Fibroblast of the aortic adventitia (primary cell): ENCODE measurements at regions not wholly inside any gene's neighbourhood (a gene's known extent, or its start where the extent isn't known, plus 50 kb on each side); places are given as distances from the start of the nearest gene placed in this dataset.

Source experiments
- DNase-seq: peaks from one replicate; pipeline ENCODE4 v3.0.0-alpha.2; 2010; ENCODE audit warnings: low read depth
- H3K4me3 ChIP-seq: 2 replicates; pipeline ENCODE4 v1.5.1; 2011; ENCODE audit warnings: low read depth, mild to moderate bottlenecking, control low read depth, low read length, moderate library complexity
- TF ChIP-seq, protein P1 (sequence below): IDR thresholded peaks from 2 replicates; pipeline ENCODE4 v1.5.1; 2011; ENCODE audit warnings: mild to moderate bottlenecking, low read length, control low read depth, inconsistent platforms; ENCODE audit not compliant: insufficient read depth

DNA sequence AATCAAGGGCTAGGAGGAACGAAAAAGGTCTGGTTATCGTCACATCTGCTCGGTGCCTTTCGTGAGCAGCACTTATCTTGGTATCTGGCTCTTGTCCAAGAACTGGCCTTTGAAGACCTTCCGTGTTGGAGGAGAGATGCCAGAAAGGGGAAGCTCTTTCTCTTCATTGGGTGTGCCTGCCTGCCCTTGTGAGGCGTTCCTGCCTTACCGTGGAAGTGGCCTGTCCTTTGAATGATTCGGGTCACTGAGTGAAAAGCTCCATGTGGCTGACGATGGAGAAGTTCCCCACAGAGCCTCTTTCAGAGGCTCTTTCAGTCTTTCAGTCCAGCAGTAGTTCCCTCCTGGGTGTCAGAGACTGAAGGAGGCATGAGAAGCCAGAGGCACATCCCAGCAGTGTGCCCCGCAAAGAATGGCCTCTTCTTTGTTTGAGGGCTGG is 121.5 kb upstream of the SLC10A2 start:
- TF ChIP-seq, protein P1, sequence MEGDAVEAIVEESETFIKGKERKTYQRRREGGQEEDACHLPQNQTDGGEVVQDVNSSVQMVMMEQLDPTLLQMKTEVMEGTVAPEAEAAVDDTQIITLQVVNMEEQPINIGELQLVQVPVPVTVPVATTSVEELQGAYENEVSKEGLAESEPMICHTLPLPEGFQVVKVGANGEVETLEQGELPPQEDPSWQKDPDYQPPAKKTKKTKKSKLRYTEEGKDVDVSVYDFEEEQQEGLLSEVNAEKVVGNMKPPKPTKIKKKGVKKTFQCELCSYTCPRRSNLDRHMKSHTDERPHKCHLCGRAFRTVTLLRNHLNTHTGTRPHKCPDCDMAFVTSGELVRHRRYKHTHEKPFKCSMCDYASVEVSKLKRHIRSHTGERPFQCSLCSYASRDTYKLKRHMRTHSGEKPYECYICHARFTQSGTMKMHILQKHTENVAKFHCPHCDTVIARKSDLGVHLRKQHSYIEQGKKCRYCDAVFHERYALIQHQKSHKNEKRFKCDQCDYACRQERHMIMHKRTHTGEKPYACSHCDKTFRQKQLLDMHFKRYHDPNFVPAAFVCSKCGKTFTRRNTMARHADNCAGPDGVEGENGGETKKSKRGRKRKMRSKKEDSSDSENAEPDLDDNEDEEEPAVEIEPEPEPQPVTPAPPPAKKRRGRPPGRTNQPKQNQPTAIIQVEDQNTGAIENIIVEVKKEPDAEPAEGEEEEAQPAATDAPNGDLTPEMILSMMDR, result no peak
- H3K4me3 ChIP-seq, result no peak overlapping the region
- no peak for DNase-seq

DNA sequence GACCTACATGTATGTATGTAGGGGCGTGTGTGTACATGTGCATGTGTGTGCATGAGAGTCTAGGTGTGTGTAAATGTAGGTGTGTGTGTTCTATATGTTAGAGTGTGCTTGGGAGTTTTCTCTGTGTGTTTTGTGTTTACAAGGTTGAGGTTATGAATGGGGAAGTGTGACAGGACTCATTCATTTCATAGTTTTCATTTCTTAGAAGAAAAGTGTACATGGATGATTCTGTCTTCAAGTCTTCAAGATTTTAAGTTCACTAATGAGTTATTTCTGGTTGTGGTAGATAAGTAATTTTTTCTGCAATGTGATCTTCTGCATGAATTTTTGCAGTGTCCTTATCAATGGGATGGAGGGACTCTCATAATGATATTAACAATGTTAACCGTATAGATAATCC is 118.2 kb upstream of the SLC10A2 start:
- no peak for DNase-seq
- no peak overlapping the region for H3K4me3 ChIP-seq
- TF ChIP-seq, protein P1, result no peak

DNA sequence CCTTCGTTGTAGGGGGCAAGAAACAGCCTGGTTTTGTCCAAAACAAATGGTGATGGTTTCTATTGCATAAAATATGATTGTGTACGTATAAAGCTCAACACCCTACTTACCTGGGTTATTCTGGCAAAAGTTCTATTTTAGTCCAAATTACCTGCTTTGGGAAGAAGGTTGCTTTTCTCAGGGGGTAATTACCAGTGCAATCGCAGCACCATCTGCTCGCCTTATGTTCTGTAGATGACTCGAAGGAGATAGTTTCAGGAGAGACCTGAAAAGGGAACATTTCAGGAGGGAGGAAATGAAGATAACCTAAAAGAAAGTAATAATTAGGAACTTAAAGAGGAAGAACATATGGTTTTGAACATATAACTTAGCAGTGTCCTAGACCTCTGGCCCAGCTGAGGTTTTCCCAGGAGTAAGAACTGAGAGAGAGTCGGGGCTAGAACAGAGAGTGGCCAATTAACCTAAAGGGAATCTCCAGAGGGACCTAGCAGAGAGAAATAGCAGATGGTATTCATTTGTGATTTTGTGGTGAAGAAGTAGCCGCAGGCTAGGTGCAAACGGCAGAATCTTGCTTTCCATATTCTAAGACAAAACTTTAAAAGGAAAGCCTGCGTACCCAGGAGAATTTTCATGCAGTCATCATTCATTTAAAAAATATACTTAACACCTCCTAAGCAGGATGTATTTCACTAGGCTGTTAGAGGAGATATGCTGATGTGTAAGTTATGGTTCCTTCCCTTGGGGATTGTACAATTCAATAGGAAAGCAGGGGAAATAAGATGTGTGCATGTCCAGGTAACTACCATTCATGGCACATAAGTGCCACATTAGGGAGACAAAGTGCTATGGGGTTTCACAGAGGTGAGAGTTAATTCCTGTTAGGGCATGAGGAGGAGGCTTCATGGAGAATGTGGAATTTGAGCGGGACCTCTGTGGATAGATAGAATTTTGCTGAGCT is 113.0 kb upstream of the SLC10A2 start:
- no peak overlapping the region for H3K4me3 ChIP-seq
- no peak for DNase-seq
- TF ChIP-seq, protein P1, result no peak

DNA sequence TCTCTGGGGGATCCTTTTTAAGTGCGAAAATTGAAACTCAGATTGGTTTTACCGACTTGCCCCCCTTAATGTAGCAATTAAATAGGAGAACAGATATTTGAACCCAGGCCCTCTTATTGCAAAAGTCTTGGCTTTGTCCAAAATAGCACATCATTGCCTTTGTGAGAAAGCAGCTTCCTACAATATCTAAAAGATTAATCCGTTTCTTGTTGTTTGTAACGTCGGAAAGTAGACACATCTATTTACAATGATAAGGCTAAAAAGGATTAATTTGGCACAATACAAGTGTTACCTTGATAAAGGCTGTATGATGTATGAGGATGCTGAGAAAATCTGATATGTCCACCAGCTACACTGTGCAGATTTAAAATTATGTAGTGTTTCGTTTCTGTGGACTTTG is 108.7 kb upstream of the SLC10A2 start:
- TF ChIP-seq, protein P1, result no peak
- no peak for DNase-seq
- H3K4me3 ChIP-seq, result no peak overlapping the region

DNA sequence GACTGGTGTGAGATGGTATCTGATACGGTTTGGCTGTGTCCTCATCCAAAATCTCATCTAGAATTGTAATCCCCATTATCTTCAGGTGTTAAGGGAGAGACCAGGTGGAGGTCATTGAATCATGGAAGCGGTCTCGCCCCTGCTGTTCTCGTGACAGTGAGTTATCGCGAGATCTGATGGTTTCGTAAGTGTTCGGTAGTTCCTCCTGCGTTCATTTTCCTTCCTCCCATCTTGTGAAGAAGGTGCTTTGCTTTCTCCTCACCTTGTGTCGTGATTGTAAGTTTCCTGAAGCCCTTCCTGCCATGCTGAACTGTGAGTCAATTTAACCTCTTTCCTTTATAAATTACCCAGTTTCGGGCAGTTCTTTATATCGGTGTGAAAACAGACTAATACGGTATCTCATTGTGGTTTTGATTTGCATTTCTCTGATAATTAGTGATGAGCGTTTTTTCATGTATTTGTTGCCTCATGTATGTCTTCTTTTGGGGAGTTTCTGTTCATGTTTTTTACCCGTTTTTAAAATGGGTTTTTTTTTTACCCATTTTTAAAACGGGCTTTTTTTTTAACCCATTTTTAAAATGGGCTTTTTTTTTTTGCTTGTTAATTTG is 102.8 kb upstream of the SLC10A2 start:
- TF ChIP-seq, protein P1, result no peak
- no peak for DNase-seq
- no peak overlapping the region for H3K4me3 ChIP-seq

DNA sequence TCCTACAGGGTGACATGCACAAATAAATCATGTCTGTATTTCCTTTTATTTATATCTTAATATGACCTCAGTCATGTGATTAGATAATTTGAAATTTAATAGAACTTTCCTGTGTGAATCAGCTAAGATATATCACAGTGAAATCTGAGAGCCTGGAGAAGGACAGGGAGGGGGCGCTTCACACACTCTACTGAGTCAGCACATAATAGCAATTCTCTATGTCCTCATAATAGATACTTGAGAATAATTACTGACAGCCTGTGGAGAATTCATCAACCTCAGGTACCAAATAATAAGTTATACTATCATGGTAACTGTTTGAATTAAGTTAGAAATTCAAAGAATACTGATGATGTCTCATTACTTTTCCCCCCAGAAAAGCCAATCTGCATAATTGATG is 98.0 kb upstream of the SLC10A2 start:
- no peak for DNase-seq
- no peak overlapping the region for H3K4me3 ChIP-seq
- TF ChIP-seq, protein P1, result no peak
